ENCODE measurements at regions not wholly inside any gene's neighbourhood (a gene's known extent, or its start where the extent isn't known, plus 50 kb on each side); places are given as distances from the start of the nearest gene placed in this dataset.

DNA sequence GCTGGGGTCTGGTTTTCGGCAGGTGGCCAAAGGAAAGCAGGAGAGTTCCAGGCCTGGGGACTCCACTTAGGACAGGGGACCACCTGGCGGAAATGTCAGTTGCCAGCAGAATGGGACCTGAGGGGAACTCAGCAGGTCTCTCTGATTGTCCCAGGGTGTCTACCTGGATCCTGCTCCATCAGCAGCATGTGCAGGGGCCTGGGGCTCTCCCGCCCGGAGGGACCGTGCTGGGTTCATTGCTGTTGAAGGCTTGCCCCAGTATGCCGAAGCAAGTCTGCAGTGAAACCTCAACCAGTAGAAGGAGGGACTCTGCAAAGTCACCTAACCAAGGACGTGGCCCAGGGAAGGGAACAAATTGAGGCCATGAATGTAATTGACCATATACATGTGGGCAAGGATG is 506.5 kb upstream of the MKI67 start:
- no peak overlapping the region for H3K4me3 ChIP-seq (ENCODE audit: low read depth, low read length)
- TF ChIP-seq, protein P1, sequence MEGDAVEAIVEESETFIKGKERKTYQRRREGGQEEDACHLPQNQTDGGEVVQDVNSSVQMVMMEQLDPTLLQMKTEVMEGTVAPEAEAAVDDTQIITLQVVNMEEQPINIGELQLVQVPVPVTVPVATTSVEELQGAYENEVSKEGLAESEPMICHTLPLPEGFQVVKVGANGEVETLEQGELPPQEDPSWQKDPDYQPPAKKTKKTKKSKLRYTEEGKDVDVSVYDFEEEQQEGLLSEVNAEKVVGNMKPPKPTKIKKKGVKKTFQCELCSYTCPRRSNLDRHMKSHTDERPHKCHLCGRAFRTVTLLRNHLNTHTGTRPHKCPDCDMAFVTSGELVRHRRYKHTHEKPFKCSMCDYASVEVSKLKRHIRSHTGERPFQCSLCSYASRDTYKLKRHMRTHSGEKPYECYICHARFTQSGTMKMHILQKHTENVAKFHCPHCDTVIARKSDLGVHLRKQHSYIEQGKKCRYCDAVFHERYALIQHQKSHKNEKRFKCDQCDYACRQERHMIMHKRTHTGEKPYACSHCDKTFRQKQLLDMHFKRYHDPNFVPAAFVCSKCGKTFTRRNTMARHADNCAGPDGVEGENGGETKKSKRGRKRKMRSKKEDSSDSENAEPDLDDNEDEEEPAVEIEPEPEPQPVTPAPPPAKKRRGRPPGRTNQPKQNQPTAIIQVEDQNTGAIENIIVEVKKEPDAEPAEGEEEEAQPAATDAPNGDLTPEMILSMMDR (conservative IDR thresholded peaks at IDR 0.05; ENCODE audit: low read depth, low read length), result no peak
- DNase-seq (ENCODE audit: low read depth), result no peak

DNA sequence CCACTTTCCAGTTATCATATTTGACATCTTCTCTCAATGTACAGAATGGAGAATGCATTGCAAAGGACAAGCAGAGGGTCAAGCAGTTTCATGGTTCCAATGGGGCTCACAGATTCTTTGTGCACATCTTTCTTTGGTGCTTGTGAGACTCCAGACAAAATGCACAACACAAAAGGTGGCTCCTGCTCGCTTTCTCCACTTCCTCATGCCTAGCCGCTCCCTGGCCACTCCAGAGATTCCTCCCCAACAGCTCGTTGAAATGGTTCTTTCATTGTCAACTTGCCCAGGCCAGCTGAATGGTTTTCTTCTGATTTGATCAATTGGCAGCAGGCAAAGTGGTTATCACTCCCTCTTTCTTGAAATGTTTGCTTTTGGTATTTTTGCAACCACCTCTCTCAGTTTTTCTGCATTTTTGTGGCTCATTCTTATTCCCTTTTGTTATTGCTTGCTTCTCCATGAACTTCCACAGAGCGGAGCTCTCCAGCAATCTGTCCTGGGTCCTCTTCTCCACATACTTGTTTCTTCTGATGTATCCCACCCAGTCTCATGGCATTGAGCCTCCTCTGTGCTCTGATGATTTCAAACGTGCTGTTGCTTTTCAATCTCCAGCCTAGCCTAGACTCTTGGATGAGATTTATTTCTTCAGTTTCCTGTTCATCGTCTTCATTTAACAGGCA is 507.8 kb upstream of the MKI67 start:
- TF ChIP-seq, protein P1 (conservative IDR thresholded peaks at IDR 0.05; ENCODE audit: low read depth, low read length), result peak; percentile 28
- no peak overlapping the region for H3K4me3 ChIP-seq (ENCODE audit: low read depth, low read length)
- no peak for DNase-seq (ENCODE audit: low read depth)

DNA sequence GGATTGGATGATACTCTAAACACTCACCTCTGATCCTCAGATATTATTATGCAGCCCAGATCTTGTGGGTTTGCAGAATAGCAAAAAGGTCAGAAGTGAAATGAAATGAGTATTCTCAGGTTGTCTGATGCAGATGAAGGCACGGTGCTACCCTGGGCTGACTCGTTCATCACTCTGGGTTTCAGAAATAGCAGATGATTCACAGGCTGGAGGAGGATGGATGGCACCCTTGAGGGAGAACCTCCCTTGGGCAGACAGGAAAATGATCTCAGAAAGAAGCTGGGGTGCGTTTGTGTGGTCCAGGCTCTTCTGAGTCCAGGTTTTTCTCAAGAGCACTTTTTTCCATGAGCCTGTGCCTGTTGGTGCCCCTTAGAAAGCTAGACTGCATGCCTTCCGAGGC is 515.8 kb upstream of the MKI67 start:
- no peak for DNase-seq (ENCODE audit: low read depth)
- TF ChIP-seq, protein P1 (conservative IDR thresholded peaks at IDR 0.05; ENCODE audit: low read depth, low read length), result no peak
- H3K4me3 ChIP-seq (ENCODE audit: low read depth, low read length), result no peak overlapping the region

DNA sequence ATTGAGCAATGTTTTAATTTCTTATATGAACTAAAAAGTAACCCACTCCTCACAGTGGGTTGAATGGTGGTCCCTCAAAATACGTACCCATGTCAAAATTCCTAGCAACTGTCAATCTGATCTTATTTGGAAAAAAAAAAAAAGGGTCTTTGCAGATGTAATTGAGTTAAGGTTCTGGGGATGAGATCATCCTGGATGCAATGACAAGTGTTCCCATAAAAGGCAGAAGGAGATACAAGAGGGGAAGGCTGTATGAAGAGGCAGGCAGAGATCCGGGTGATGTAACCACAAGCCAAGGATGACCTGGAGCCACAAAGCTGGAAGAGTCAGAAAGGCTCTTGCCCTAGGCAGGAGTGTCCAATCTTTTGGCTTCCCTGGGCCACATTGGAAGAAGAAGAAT is 516.3 kb upstream of the MKI67 start:
- no peak overlapping the region for H3K4me3 ChIP-seq (ENCODE audit: low read depth, low read length)
- TF ChIP-seq, protein P1 (conservative IDR thresholded peaks at IDR 0.05; ENCODE audit: low read depth, low read length), result no peak
- DNase-seq (ENCODE audit: low read depth), result no peak

DNA sequence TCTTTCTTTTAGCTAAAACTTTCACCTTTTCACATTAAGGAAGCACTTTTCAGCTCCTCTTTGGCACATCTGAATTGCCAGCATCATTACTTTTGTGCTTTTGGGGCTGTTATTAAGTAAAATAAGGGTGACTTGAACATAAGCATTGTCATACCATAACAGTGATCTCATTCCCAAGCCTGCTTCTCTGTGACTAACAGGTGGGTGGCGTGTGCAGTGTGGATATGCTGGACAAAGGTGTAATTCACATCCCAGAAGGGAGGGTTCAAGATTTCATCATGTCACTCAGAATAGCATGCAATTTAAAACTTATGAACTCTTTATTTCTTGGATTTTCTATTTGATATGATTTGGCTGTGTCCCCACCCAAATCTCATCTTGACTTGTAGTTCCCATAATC is 517.4 kb upstream of the MKI67 start:
- H3K4me3 ChIP-seq (ENCODE audit: low read depth, low read length), result no peak overlapping the region
- TF ChIP-seq, protein P1 (conservative IDR thresholded peaks at IDR 0.05; ENCODE audit: low read depth, low read length), result no peak

DNA sequence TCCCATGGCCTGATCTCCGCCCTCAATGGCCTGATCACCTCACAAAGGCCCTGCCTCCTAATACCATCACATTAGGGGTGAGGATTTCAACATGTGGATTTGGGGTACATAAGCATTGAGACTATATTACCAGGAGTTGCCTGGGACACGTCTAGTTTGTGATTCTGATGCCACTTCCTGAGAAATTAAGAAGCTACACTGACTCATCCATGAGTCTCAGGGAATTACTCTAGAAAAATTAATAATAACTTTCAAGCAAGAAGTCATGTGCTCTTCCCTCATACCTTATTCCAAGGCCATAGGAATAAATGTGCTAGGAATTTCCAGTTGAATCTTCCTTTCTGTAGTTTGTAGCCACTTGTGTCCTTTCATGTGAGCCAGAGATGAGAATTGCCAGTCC is 519.3 kb upstream of the MKI67 start:
- no peak overlapping the region for H3K4me3 ChIP-seq (ENCODE audit: low read depth, low read length)
- TF ChIP-seq, protein P1 (conservative IDR thresholded peaks at IDR 0.05; ENCODE audit: low read depth, low read length), result no peak
- DNase-seq (ENCODE audit: low read depth), result no peak

More for the DNA sequence above, 517.4 kb upstream of the MKI67 start:
- no peak for DNase-seq (ENCODE audit: low read depth)

DNA sequence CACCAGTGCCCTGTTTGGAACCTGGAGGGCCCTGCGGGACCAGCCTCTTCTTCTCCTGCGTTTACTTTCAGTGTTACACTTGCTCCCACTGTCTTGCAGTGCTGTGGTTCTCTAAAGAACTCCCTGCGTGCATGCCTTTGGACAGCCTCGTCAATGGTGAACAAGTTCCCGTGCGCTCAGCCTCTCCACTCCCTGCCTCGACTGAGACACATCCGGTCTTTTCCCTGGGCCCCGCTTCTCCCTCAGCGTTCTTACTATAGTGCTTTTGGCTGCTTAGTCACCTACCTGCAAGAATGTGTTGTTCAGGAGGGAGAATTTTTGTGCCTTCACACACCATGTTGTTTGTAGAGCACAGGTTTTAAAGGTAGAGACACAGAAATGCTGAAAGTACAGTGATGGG is 520.7 kb upstream of the MKI67 start:
- DNase-seq (ENCODE audit: low read depth), result no peak
- no peak overlapping the region for H3K4me3 ChIP-seq (ENCODE audit: low read depth, low read length)
- TF ChIP-seq, protein P1 (conservative IDR thresholded peaks at IDR 0.05; ENCODE audit: low read depth, low read length), result no peak
